HG02943 (cell line): ENCODE measurements at regions not wholly inside any gene's neighbourhood (a gene's known extent, or its start where the extent isn't known, plus 50 kb on each side); places are given as distances from the start of the nearest gene placed in this dataset.
"Not testable (repeated sequence)": the region's sequence is repeated elsewhere in the genome, so short reads cannot be mapped to it uniquely, and the experiment has no call there.

Experiments used
- ATAC-seq: cut with Tn5 transposase; IDR thresholded peaks from one replicate; pipeline ENCODE4 v1.9.1; 2021; ENCODE audit warnings: mild to moderate bottlenecking, low read depth, moderate library complexity; ENCODE audit not compliant: unreplicated experiment

GRCh38 chr3:18575573-18575972 lies 150.4 kb upstream of the SATB1 start:
- no peak for ATAC-seq

GRCh38 chr3:18572809-18573208 lies 147.7 kb upstream of the SATB1 start:
- no peak for ATAC-seq

GRCh38 chr3:18567293-18567692 lies 142.2 kb upstream of the SATB1 start:
- no peak for ATAC-seq

GRCh38 chr3:18562364-18563154 lies 137.4 kb upstream of the SATB1 start:
- ATAC-seq: no peak

GRCh38 chr3:18559331-18559842 lies 134.2 kb upstream of the SATB1 start:
- no peak for ATAC-seq

GRCh38 chr3:18558507-18558906 lies 133.4 kb upstream of the SATB1 start:
- ATAC-seq: no peak

- no peak for ATAC-seq
Measured at GRCh38 chr3:18557216-18557615, 132.1 kb upstream of the SATB1 start.

- ATAC-seq: no peak
Measured at GRCh38 chr3:18556503-18557135, 131.5 kb upstream of the SATB1 start.

- no peak for ATAC-seq
Measured at GRCh38 chr3:18556001-18556408, 130.9 kb upstream of the SATB1 start.

GRCh38 chr3:18552579-18553105 lies 127.5 kb upstream of the SATB1 start:
- ATAC-seq: not testable (repeated sequence)

- ATAC-seq: no peak
Measured at GRCh38 chr3:18546632-18547031, 121.5 kb upstream of the SATB1 start.

- no peak for ATAC-seq
Measured at GRCh38 chr3:18544146-18544545, 119.0 kb upstream of the SATB1 start.

- no peak for ATAC-seq
Measured at GRCh38 chr3:18538463-18539230, 113.5 kb upstream of the SATB1 start.

- ATAC-seq: no peak
Measured at GRCh38 chr3:18533039-18533438, 107.9 kb upstream of the SATB1 start.

GRCh38 chr3:18531662-18532061 lies 106.5 kb upstream of the SATB1 start:
- no peak for ATAC-seq

- ATAC-seq: no peak
Measured at GRCh38 chr3:18529631-18530030, 104.5 kb upstream of the SATB1 start.

- no peak for ATAC-seq
Measured at GRCh38 chr3:18527691-18528090, 102.6 kb upstream of the SATB1 start.

GRCh38 chr3:18526667-18527066 lies 101.5 kb upstream of the SATB1 start:
- no peak for ATAC-seq

GRCh38 chr3:18516170-18516569 lies 91.0 kb upstream of the SATB1 start:
- ATAC-seq: not testable (repeated sequence)

- no peak for ATAC-seq
Measured at GRCh38 chr3:18513091-18513490, 88.0 kb upstream of the SATB1 start.

- no peak for ATAC-seq
Measured at GRCh38 chr3:18512007-18512406, 86.9 kb upstream of the SATB1 start.
